GM23338 (cell line): ENCODE measurements at regions not wholly inside any gene's neighbourhood (a gene's known extent, or its start where the extent isn't known, plus 50 kb on each side); places are given as distances from the start of the nearest gene placed in this dataset.
A peak's percentile ranks its signal among the peaks of the same experiment; 100 is the strongest.

Source experiments
- ATAC-seq: fragments of 200-7000 bp; cut with Tn5 transposase; 3 replicates; pipeline ENCODE4 v1.9.1; 2020
- DNase-seq: peaks from one replicate; pipeline ENCODE4 v3.0.0-alpha.2; 2015; ENCODE audit warnings: low spot score
- H2AFZ ChIP-seq: fragments of 200-600 bp; sonication (generic); 2 replicates; pipeline ENCODE4 v1.8.0; 2016; ENCODE audit warnings: antibody characterized with exemption, mild to moderate bottlenecking, moderate library complexity
- H3F3A ChIP-seq: fragments of 200-600 bp; sonication (generic); replicated peaks from 2 replicates; pipeline ENCODE4 v1.8.0; 2017; ENCODE audit warnings: antibody characterized with exemption, mixed run types, low read depth
- H3K27ac ChIP-seq: fragments of 200-600 bp; sonication (generic); 2 replicates; pipeline ENCODE4 v1.6.1; 2016; ENCODE audit warnings: low read depth
- H3K27me3 ChIP-seq: fragments of 200-600 bp; sonication (generic); 2 replicates; pipeline ENCODE4 v1.8.0; 2016; ENCODE audit warnings: mild to moderate bottlenecking, mixed run types, moderate library complexity; ENCODE audit not compliant: insufficient read depth
- H3K36me3 ChIP-seq: fragments of 200-600 bp; sonication (generic); 2 replicates; pipeline ENCODE4 v1.8.0; 2016; ENCODE audit warnings: mild to moderate bottlenecking; ENCODE audit not compliant: insufficient read depth
- H3K4me1 ChIP-seq: fragments of 200-600 bp; sonication (generic); 2 replicates; pipeline ENCODE4 v1.8.0; 2016; ENCODE audit warnings: mild to moderate bottlenecking, moderate library complexity; ENCODE audit not compliant: insufficient read depth
- H3K4me2 ChIP-seq: fragments of 200-600 bp; sonication (generic); 2 replicates; pipeline ENCODE4 v1.7.1; 2017; ENCODE audit warnings: mixed run types
- H3K4me3 ChIP-seq: fragments of 200-600 bp; sonication (generic); 2 replicates; pipeline ENCODE4 v1.6.1; 2016; ENCODE audit warnings: mixed run types
- H3K79me2 ChIP-seq: fragments of 200-600 bp; sonication (generic); replicated peaks from 2 replicates; pipeline ENCODE4 v1.8.0; 2017; ENCODE audit warnings: mild to moderate bottlenecking; ENCODE audit not compliant: insufficient read depth
- H3K9me2 ChIP-seq: fragments of 200-600 bp; sonication (generic); 2 replicates; pipeline ENCODE4 v1.8.0; 2017; ENCODE audit not compliant: insufficient read depth
- H4K20me1 ChIP-seq: fragments of 200-600 bp; sonication (generic); replicated peaks from 2 replicates; pipeline ENCODE4 v1.8.0; 2017; ENCODE audit warnings: mild to moderate bottlenecking; ENCODE audit not compliant: insufficient read depth
- H3K27ac Mint-ChIP-seq: 2 replicates; pipeline ENCODE4 v1.8.0; 2020; ENCODE audit warnings: inconsistent platforms, mild to moderate bottlenecking, moderate library complexity, mixed read lengths
- H3K27me3 Mint-ChIP-seq: 3 replicates; pipeline ENCODE4 v1.8.0; 2022; ENCODE audit warnings: low read depth, mild to moderate bottlenecking, moderate library complexity, mixed read lengths, inconsistent platforms; ENCODE audit not compliant: insufficient read depth, poor library complexity
- H3K36me3 Mint-ChIP-seq: 3 replicates; pipeline ENCODE4 v1.8.0; 2021; ENCODE audit warnings: low read depth, mild to moderate bottlenecking, inconsistent platforms, moderate library complexity, mixed read lengths
- H3K4me1 Mint-ChIP-seq: 3 replicates; pipeline ENCODE4 v1.8.0; 2020; ENCODE audit warnings: mild to moderate bottlenecking, inconsistent platforms, mixed read lengths
- H3K4me3 Mint-ChIP-seq: 3 replicates; pipeline ENCODE4 v1.8.0; 2021; ENCODE audit warnings: moderate library complexity, mild to moderate bottlenecking, inconsistent platforms, mixed read lengths
- H3K9me3 Mint-ChIP-seq: 3 replicates; pipeline ENCODE4 v1.8.0; 2020; ENCODE audit warnings: moderate library complexity, mild to moderate bottlenecking, inconsistent platforms, mixed read lengths
- EZH2 ChIP-seq: fragments of 200-600 bp; sonication (generic); IDR thresholded peaks from one replicate; pipeline ENCODE4 v1.8.0; 2017; ENCODE audit warnings: antibody characterized with exemption, mild to moderate bottlenecking, low read depth; ENCODE audit not compliant: unreplicated experiment
- STAT1 ChIP-seq: IDR thresholded peaks from one replicate; pipeline ENCODE4 v1.6.1; 2016; ENCODE audit warnings: antibody characterized with exemption; ENCODE audit not compliant: unreplicated experiment
- ZNF114 ChIP-seq: fragments of 250-450 bp; sonication (Bioruptor Pico); IDR thresholded peaks from 2 replicates; pipeline ENCODE4 v1.5.0; 2020; ENCODE audit warnings: mild to moderate bottlenecking, moderate library complexity
- ZNF331 ChIP-seq: fragments of 250-450 bp; sonication (Bioruptor Pico); IDR thresholded peaks from 2 replicates; pipeline ENCODE4 v1.5.0; 2020; ENCODE audit warnings: low read depth, mild to moderate bottlenecking, moderate library complexity
- TF ChIP-seq, protein P1 (sequence below): fragments of 250-450 bp; sonication (Bioruptor Pico); IDR thresholded peaks from 2 replicates; pipeline ENCODE4 v1.5.0; 2020; ENCODE audit warnings: mild to moderate bottlenecking, moderate library complexity

GRCh38 chr1:172851077-172851476 lies 192.2 kb downstream of the FASLG start:
- ATAC-seq: peak; percentile 79

More at GRCh38 chr1:172851077-172851476, 192.2 kb downstream of the FASLG start:
- Histone ChIP-seq H3K4me1 (no peaks in the 10 kb centered on the region), H4K20me1 (no peaks in the 10 kb centered on the region), H3K27me3 (no peaks in the 10 kb centered on the region), H3K4me3 (no peak overlapping the region), H3K79me2 (no peaks in the 10 kb centered on the region), H3K9me2 (peaks cover 3% of the 10 kb centered on the region; the same call in 1 of the 2 replicates), H3K27ac (no peak overlapping the region), H3K36me3 (no peaks in the 10 kb centered on the region), H3F3A (no peaks in the 10 kb centered on the region), H3K4me2 (no peak overlapping the region), H2AFZ (no peak overlapping the region)
- TF ChIP-seq ZNF114 (CRISPR knock-in tag) (no peak), ZNF331 (CRISPR knock-in tag) (no peak), STAT1 (no peak), EZH2 (no peak)
- TF ChIP-seq, protein P1, sequence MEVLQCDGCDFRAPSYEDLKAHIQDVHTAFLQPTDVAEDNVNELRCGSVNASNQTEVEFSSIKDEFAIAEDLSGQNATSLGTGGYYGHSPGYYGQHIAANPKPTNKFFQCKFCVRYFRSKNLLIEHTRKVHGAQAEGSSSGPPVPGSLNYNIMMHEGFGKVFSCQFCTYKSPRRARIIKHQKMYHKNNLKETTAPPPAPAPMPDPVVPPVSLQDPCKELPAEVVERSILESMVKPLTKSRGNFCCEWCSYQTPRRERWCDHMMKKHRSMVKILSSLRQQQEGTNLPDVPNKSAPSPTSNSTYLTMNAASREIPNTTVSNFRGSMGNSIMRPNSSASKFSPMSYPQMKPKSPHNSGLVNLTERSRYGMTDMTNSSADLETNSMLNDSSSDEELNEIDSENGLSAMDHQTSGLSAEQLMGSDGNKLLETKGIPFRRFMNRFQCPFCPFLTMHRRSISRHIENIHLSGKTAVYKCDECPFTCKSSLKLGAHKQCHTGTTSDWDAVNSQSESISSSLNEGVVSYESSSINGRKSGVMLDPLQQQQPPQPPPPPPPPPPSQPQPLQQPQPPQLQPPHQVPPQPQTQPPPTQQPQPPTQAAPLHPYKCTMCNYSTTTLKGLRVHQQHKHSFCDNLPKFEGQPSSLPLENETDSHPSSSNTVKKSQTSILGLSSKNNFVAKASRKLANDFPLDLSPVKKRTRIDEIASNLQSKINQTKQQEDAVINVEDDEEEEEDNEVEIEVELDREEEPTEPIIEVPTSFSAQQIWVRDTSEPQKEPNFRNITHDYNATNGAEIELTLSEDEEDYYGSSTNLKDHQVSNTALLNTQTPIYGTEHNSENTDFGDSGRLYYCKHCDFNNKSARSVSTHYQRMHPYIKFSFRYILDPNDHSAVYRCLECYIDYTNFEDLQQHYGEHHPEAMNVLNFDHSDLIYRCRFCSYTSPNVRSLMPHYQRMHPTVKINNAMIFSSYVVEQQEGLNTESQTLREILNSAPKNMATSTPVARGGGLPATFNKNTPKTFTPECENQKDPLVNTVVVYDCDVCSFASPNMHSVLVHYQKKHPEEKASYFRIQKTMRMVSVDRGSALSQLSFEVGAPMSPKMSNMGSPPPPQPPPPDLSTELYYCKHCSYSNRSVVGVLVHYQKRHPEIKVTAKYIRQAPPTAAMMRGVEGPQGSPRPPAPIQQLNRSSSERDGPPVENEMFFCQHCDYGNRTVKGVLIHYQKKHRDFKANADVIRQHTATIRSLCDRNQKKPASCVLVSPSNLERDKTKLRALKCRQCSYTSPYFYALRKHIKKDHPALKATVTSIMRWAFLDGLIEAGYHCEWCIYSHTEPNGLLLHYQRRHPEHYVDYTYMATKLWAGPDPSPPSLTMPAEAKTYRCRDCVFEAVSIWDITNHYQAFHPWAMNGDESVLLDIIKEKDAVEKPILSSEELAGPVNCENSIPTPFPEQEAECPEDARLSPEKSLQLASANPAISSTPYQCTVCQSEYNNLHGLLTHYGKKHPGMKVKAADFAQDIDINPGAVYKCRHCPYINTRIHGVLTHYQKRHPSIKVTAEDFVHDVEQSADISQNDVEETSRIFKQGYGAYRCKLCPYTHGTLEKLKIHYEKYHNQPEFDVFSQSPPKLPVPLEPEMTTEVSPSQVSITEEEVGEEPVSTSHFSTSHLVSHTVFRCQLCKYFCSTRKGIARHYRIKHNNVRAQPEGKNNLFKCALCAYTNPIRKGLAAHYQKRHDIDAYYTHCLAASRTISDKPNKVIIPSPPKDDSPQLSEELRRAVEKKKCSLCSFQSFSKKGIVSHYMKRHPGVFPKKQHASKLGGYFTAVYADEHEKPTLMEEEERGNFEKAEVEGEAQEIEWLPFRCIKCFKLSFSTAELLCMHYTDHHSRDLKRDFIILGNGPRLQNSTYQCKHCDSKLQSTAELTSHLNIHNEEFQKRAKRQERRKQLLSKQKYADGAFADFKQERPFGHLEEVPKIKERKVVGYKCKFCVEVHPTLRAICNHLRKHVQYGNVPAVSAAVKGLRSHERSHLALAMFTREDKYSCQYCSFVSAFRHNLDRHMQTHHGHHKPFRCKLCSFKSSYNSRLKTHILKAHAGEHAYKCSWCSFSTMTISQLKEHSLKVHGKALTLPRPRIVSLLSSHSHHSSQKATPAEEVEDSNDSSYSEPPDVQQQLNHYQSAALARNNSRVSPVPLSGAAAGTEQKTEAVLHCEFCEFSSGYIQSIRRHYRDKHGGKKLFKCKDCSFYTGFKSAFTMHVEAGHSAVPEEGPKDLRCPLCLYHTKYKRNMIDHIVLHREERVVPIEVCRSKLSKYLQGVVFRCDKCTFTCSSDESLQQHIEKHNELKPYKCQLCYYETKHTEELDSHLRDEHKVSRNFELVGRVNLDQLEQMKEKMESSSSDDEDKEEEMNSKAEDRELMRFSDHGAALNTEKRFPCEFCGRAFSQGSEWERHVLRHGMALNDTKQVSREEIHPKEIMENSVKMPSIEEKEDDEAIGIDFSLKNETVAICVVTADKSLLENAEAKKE: no peak
- H3K4me1 Mint-ChIP-seq: no peaks in the 10 kb centered on the region; the same call in 2 of the 3 replicates
- no peaks in the 10 kb centered on the region for H3K36me3 Mint-ChIP-seq
- peak; percentile 41 for DNase-seq
- H3K9me3 Mint-ChIP-seq: no peaks in the 10 kb centered on the region; the same call in 2 of the 3 replicates
- H3K27ac Mint-ChIP-seq: no peak overlapping the region
- H3K27me3 Mint-ChIP-seq: peaks cover 1% of the 10 kb centered on the region
- H3K4me3 Mint-ChIP-seq: no peak overlapping the region
